Dedifferentiated amniotic fluid mesenchymal stem cell (primary cell): ENCODE measurements at regions not wholly inside any gene's neighbourhood (a gene's known extent, or its start where the extent isn't known, plus 50 kb on each side); places are given as distances from the start of the nearest gene placed in this dataset.

Experiments used
- DNase-seq: peaks from one replicate; pipeline ENCODE4 v3.0.0-alpha.2; 2016; ENCODE audit errors: extremely low spot score

- no peak for DNase-seq
Measured at GRCh38 chr7:145269418-145270161, 433.7 kb upstream of the TPK1 start.

GRCh38 chr7:145265180-145265579, 429.3 kb upstream of the TPK1 start:
- DNase-seq, result no peak

DNA sequence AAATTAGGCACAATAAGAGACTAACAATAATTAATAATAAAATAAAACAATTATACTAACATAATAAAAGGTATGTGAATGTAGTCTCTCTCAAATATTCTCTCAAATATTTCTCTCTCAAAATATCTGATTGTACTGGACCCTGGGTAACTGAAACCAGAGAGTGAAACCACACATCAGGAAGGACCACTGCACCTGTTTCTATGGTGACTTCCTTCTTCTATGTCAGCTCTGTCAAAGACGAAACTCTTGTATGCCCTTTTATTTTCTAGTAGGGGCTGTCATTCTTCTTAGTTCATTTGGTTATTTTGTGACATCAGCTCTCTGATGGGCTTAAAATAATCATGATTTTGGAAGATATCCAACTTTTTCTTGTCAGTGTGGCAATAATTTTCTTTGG, 428.0 kb upstream of the TPK1 start:
- no peak for DNase-seq

GRCh38 chr7:145252031-145252430, 416.2 kb upstream of the TPK1 start:
- no peak for DNase-seq

- no peak for DNase-seq
Measured at GRCh38 chr7:145224775-145225174, 388.9 kb upstream of the TPK1 start.

DNA sequence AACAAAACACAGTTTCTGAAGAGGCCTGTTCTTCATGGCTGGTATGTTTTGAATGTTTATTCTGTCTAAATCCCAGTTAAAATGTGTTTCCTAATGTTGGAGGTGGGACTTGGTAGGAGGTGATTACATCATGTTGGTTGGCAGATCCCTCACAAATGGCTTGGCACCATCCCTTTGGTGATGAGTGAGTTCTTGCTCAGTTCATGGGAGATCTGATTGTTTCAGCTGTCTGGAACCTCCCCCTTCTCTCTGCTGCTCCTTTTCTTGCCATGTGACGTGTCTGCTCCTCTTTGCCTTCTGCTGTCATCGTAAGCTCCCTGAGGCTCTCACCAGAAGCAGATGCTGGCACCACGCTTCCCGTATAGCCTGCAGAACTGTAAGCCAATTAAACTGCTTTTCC, 383.6 kb upstream of the TPK1 start:
- no peak for DNase-seq

DNA sequence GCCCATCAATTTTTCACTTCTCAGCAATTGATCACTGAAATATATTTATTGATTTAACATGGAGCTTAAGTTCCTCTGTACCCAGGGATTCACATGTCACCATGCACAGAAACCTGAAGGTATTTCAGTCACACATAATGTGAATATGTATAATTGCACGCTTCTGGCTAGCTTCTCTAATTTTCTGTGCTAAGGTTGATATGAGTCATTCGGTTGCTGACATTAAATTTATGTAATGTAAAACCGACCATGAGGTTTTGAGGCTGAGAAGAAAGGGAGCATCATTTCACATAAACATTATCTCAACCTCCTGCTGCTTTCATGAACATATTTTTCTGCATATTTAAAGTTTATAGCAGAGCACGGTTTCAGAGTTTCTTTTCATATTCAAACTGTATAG, 381.0 kb upstream of the TPK1 start:
- no peak for DNase-seq

GRCh38 chr7:145212050-145212449, 376.2 kb upstream of the TPK1 start:
- no peak for DNase-seq

- DNase-seq, result no peak
Measured at GRCh38 chr7:145211211-145211610, 375.4 kb upstream of the TPK1 start.

DNA sequence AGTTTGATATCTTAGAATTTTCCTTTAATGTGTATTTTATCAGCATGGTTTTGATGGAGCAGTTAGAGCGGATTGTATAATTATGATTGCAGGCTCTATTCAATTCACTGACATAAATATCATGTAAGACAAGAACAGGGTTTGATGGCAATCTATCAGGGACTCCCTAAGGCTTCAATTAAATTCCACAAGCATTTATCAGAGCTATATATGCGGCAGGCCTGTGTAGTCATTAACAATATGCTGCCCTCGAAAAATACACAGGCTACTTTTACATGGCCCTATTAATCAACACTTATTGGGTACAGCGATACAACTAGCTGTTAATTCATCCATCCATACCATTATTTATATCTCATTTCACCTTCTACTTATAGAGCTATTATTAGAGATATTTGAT, 358.1 kb upstream of the TPK1 start:
- DNase-seq, result no peak

GRCh38 chr7:145184956-145185355, 349.1 kb upstream of the TPK1 start:
- no peak for DNase-seq

DNA sequence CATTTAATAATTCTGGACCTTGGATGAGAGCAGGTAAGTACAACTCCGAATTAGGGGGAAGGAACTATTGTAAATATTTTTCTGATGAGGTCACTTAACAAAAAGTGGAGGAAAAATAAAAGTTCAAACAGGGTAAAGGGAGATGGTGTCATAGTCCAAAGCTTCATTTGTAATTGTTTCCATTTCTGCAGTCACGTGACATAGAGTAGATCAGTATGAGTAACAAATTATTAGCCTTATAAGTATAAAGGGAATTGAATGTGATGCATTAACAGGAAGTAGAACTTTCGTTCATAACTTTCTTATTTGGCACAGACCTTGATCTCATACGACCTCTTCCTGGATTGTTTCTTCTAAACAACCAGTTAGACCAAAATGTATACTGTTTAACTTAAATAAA, 347.2 kb upstream of the TPK1 start:
- DNase-seq, result no peak

DNA sequence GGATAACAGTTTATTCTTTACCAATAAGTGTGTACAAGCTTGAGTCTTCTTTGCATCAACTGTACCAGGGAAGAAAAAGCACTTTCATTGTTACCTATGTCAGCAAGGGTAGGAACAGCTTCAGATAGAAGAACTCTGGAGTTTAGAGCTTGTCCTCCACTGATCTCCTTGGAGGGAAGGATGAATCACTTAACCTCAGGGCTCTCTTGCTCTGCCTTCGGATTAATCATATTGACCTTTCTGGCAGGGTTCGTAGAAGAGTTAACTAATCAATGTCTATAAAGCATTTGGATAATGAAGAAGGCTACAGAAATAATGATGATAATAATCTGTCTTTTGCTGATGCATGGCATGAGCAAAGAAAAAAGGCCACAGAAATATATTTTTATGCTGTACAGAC, 339.5 kb upstream of the TPK1 start:
- DNase-seq, result no peak

DNA sequence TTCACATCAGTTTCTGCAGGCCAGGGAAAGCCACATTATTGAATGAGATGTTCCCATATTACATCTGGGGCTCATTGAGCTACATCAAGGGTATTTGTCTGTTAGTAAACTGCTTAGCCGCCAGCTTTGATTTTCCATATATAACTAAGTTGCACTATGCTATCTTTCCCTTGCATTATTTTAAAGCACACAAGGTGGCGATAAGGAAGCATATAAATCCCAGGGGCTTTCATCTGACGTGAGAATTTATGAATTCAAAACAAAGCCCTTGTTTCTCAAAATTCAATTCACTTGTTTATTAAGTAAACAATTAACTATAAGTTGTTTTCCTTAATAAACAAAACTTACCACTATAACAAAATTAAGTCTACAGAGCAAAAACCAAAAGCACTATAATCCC, 334.1 kb upstream of the TPK1 start:
- no peak for DNase-seq

DNA sequence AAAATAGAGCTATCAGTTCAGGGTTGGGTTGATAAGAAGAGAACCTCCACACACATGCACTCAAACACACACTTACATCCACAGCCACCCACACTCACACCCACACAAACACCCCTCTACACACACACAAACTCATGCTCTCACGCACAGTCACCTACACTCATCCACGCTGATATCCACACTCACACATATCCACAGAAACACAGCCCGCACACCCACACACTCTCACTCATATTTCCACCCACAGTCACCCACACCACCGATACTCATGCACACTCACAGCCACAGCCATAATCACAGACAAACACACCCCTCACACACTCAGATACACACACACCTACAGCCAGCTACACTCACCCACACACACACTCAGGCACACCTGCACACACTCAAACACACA, 333.0 kb upstream of the TPK1 start:
- DNase-seq, result no peak

GRCh38 chr7:145168427-145168826, 332.6 kb upstream of the TPK1 start:
- no peak for DNase-seq

GRCh38 chr7:145156834-145157233, 321.0 kb upstream of the TPK1 start:
- DNase-seq, result no peak

- DNase-seq, result no peak
Measured at GRCh38 chr7:145152589-145152988, 316.7 kb upstream of the TPK1 start.

- no peak for DNase-seq
Measured at GRCh38 chr7:145151676-145152075, 315.8 kb upstream of the TPK1 start.

DNA sequence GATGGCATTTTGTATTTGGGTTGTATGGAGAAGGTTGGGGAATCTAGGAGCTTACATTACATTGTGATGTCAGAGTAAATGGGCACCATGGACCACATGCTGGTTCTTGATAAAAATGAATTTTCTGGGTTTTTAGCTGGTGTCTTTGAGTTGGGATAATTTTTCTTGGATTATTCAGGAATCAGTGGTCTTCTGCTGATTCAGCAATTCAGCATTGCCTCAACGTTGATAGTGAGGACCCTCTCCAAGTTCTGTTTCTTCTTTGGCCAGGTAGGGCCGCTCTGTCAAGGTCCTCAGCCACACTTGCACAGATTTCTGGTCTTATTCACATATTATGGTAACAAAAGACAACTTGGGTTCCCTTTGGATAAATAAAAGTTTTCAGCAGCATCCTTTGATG, 312.0 kb upstream of the TPK1 start:
- DNase-seq, result no peak

DNA sequence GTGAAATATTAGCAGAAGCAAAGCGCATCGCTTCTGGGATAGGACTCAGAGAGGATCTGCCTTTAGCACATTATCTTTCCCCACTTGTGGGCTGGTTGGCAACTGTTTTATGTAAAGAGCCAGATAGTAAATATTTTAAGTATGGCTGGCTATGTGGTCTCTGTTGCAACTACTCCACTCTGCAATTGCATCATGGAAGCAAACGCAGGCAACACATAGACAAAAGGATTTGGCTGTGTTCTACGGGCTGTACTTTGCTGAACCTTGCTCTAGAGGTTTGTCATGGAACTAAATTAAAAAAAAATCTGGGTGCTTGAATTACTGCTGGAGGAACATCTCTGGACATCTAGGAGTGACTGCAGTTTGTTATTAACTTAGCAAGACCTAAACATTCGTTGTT, 307.8 kb upstream of the TPK1 start:
- DNase-seq, result no peak

DNA sequence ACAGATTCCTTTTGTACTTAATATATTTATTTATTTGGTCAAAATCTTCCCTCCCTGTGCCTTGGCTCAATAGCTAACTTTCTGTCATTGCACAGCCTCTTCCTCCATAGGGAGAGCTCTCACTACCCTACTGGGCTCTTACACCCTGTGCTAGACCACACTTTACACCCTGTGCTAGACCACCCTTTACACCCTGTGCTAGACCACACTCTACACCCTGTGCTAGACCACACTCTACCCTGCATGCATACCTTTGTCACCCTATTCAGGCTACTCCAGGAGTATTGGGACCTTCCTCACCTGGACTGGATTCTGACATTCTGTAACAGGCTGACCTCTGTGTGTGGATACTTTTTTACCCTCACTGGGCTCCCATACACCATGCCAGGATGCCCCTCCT, 298.5 kb upstream of the TPK1 start:
- DNase-seq, result no peak

GRCh38 chr7:145123502-145123901, 287.6 kb upstream of the TPK1 start:
- DNase-seq, result no peak

DNA sequence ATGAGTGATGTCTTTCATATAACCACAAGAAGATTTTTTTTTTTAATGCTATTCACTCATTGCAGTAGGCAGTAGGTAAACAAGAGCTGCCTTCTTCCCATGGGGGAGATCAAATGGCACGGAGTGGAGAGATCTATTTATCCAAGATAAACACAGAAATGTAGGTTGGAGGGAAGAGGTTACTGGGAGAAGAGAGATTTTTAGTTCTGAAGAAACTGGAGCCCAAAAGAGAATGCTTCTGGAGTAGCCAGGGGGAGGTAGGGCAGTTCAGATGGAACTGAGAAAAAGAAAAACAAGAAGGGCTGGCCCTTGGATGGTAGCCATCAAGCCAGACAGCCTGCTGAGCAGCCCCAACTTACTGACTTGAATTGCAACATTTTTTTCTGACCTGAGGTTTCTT, 270.1 kb upstream of the TPK1 start:
- no peak for DNase-seq
